ENCODE measurements at regions not wholly inside any gene's neighbourhood (a gene's known extent, or its start where the extent isn't known, plus 50 kb on each side); places are given as distances from the start of the nearest gene placed in this dataset.

DNA sequence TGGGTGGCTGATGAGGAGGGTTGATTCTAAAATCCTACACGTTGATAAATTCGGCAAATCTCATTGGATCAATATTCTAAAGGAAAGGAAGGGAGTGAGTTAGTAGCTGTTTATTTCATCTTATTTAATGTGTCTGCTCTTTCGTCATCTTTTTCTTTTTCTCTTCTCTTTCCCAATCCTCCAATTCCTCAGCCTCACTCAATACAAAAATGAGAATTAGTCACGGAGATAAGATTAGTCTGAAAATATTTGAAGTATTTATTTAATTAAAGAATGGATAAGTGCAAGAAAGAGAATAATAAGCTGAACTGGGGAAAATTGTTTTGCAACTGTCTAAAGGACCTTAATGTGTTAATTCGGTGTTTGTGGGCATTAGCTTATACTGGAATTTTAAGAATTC, 1095.1 kb downstream of the DTWD2 start:
- TF ChIP-seq, protein P1, sequence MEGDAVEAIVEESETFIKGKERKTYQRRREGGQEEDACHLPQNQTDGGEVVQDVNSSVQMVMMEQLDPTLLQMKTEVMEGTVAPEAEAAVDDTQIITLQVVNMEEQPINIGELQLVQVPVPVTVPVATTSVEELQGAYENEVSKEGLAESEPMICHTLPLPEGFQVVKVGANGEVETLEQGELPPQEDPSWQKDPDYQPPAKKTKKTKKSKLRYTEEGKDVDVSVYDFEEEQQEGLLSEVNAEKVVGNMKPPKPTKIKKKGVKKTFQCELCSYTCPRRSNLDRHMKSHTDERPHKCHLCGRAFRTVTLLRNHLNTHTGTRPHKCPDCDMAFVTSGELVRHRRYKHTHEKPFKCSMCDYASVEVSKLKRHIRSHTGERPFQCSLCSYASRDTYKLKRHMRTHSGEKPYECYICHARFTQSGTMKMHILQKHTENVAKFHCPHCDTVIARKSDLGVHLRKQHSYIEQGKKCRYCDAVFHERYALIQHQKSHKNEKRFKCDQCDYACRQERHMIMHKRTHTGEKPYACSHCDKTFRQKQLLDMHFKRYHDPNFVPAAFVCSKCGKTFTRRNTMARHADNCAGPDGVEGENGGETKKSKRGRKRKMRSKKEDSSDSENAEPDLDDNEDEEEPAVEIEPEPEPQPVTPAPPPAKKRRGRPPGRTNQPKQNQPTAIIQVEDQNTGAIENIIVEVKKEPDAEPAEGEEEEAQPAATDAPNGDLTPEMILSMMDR (conservative IDR thresholded peaks at IDR 0.05; ENCODE audit: low read length): no peak
- TF ChIP-seq EZH2phosphoT487 (IDR thresholded peaks at IDR 0.05; ENCODE audit: borderline replicate concordance, low read depth, low read length): no peak
- Histone ChIP-seq H3K79me2 (ENCODE audit: insufficient read depth, low read depth, low read length) (no peaks in the 10 kb centered on the region), H4K20me1 (ENCODE audit: insufficient read depth, low read length) (no peaks in the 10 kb centered on the region), H3K27ac (ENCODE audit: low read depth, low read length, poor library complexity, severe bottlenecking) (no peak overlapping the region), H3K4me3 (ENCODE audit: low read depth, low read length, poor library complexity, severe bottlenecking) (no peak overlapping the region), H3K9me2 (ENCODE audit: insufficient read depth, low read length) (no peaks in the 10 kb centered on the region), H3K4me2 (ENCODE audit: low read length) (no peak overlapping the region), H3K4me1 (ENCODE audit: insufficient read depth, low read length, poor library complexity, severe bottlenecking) (no peaks in the 10 kb centered on the region), H2AFZ (ENCODE audit: low read length) (no peak overlapping the region), H3K36me3 (ENCODE audit: insufficient read depth, low read length) (no peaks in the 10 kb centered on the region), H3K9me3 (ENCODE audit: low read length) (no peaks in the 10 kb centered on the region)
- ChIA-PET POLR2A (interaction anchor here (0.7 to 1.2 kb wide), 2 partner anchors 9 to 12 kb away, joined by 3 read pairs; no protein-coding TSS in a partner anchor), CTCF (ENCODE audit: unreplicated experiment) (no interaction called here)
- DNase-seq (ENCODE audit: low spot score): no peak
- intact Hi-C loops (cut with micrococcal nuclease; ENCODE audit: unreplicated experiment): no loop called here
- BruUV-seq (replicated peaks): no TSS peak

DNA sequence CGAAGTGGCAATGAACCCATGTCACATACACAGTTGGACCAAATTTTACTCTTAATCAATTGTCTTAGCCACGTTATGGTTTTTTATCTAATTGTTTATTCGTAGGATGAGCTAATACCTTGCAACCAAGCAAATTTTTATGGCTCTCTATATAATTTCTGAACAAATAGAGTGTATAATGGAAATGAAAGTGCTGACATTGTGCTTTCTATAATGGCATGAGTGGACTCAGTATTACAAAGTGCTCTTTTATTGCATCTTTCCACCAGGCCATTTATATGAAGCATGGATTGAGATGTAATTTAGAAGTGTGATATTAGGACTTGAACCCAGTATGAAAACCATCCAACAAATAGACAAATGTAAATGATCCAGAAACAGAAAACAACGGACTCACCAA, 1096.0 kb downstream of the DTWD2 start:
- Histone ChIP-seq H3K27ac (ENCODE audit: low read depth, low read length, poor library complexity, severe bottlenecking) (no peak overlapping the region), H4K20me1 (ENCODE audit: insufficient read depth, low read length) (no peaks in the 10 kb centered on the region), H3K4me3 (ENCODE audit: low read depth, low read length, poor library complexity, severe bottlenecking) (no peak overlapping the region), H3K9me3 (ENCODE audit: low read length) (no peaks in the 10 kb centered on the region), H3K4me2 (ENCODE audit: low read length) (no peak overlapping the region), H3K36me3 (ENCODE audit: insufficient read depth, low read length) (no peaks in the 10 kb centered on the region), H2AFZ (ENCODE audit: low read length) (no peak overlapping the region), H3K79me2 (ENCODE audit: insufficient read depth, low read depth, low read length) (no peaks in the 10 kb centered on the region), H3K4me1 (ENCODE audit: insufficient read depth, low read length, poor library complexity, severe bottlenecking) (no peaks in the 10 kb centered on the region), H3K9me2 (ENCODE audit: insufficient read depth, low read length) (no peaks in the 10 kb centered on the region)
- POLR2A ChIA-PET: interaction anchor here (1.2 kb wide), 1 partner anchor 12 kb away, joined by 3 read pairs; no protein-coding TSS in a partner anchor
- CTCF ChIA-PET (ENCODE audit: unreplicated experiment): no interaction called here
- TF ChIP-seq, protein P1 (conservative IDR thresholded peaks at IDR 0.05; ENCODE audit: low read length): no peak
- TF ChIP-seq EZH2phosphoT487 (IDR thresholded peaks at IDR 0.05; ENCODE audit: borderline replicate concordance, low read depth, low read length): no peak
- intact Hi-C loops (cut with micrococcal nuclease; ENCODE audit: unreplicated experiment): no loop called here
- no TSS peak for BruUV-seq (replicated peaks)
- no peak for DNase-seq (ENCODE audit: low spot score)

DNA sequence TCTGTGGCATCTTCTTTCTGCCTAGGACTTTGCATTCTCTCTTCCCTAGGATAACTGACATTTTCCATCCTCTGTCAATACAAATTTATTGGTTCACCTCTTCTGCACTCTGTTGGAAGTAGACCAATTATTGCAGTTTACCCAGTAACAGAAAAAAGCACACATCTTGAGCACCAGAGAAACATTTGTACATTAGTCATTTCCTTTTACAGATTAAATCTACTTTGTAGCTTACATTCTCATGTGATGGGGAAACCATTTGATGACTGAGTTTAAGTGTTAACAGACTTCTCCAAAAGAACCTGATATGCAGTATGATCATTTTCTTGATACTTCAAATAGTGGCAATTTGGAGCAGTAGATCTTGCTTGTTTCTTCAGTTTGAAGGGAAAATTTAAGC, 1098.8 kb downstream of the DTWD2 start:
- H3K9me2 ChIP-seq (ENCODE audit: insufficient read depth, low read length): no peaks in the 10 kb centered on the region
- H3K4me3 ChIP-seq (ENCODE audit: low read depth, low read length, poor library complexity, severe bottlenecking): no peak overlapping the region

More for the DNA sequence above, 1098.8 kb downstream of the DTWD2 start:
- no TSS peak for BruUV-seq (replicated peaks)
- no peak overlapping the region for H3K4me2 ChIP-seq (ENCODE audit: low read length)
- intact Hi-C loops (cut with micrococcal nuclease; ENCODE audit: unreplicated experiment): no loop called here
- no peak overlapping the region for H2AFZ ChIP-seq (ENCODE audit: low read length)
- no peak for DNase-seq (ENCODE audit: low spot score)
- no peak overlapping the region for H3K27ac ChIP-seq (ENCODE audit: low read depth, low read length, poor library complexity, severe bottlenecking)
- CTCF ChIA-PET (ENCODE audit: unreplicated experiment): no interaction called here
- H3K4me1 ChIP-seq (ENCODE audit: insufficient read depth, low read length, poor library complexity, severe bottlenecking): no peaks in the 10 kb centered on the region
- no peaks in the 10 kb centered on the region for H3K79me2 ChIP-seq (ENCODE audit: insufficient read depth, low read depth, low read length)
- TF ChIP-seq, protein P1 (conservative IDR thresholded peaks at IDR 0.05; ENCODE audit: low read length): no peak
- TF ChIP-seq EZH2phosphoT487 (IDR thresholded peaks at IDR 0.05; ENCODE audit: borderline replicate concordance, low read depth, low read length): no peak
- POLR2A ChIA-PET: interaction anchor here (1.0 kb wide), 1 partner anchor 63 kb away, joined by 3 read pairs; no protein-coding TSS in a partner anchor
- no peaks in the 10 kb centered on the region for H4K20me1 ChIP-seq (ENCODE audit: insufficient read depth, low read length)
- no peaks in the 10 kb centered on the region for H3K9me3 ChIP-seq (ENCODE audit: low read length)
- H3K36me3 ChIP-seq (ENCODE audit: insufficient read depth, low read length): no peaks in the 10 kb centered on the region
